ENCODE measurements at regions not wholly inside any gene's neighbourhood (a gene's known extent, or its start where the extent isn't known, plus 50 kb on each side); places are given as distances from the start of the nearest gene placed in this dataset.

- TF ChIP-seq, protein P1, sequence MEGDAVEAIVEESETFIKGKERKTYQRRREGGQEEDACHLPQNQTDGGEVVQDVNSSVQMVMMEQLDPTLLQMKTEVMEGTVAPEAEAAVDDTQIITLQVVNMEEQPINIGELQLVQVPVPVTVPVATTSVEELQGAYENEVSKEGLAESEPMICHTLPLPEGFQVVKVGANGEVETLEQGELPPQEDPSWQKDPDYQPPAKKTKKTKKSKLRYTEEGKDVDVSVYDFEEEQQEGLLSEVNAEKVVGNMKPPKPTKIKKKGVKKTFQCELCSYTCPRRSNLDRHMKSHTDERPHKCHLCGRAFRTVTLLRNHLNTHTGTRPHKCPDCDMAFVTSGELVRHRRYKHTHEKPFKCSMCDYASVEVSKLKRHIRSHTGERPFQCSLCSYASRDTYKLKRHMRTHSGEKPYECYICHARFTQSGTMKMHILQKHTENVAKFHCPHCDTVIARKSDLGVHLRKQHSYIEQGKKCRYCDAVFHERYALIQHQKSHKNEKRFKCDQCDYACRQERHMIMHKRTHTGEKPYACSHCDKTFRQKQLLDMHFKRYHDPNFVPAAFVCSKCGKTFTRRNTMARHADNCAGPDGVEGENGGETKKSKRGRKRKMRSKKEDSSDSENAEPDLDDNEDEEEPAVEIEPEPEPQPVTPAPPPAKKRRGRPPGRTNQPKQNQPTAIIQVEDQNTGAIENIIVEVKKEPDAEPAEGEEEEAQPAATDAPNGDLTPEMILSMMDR (IDR thresholded peaks at IDR 0.05) = no peak
- TF ChIP-seq POLR2A (IDR thresholded peaks at IDR 0.05) (no peak), EP300 (IDR thresholded peaks at IDR 0.05) (no peak)
Observed at GRCh38 chr13:44137466-44137865, 236.2 kb upstream of the SERP2 start.

Data from tibial nerve (tissue), 4 donors.